ENCODE measurements at regions not wholly inside any gene's neighbourhood (a gene's known extent, or its start where the extent isn't known, plus 50 kb on each side); places are given as distances from the start of the nearest gene placed in this dataset.

- TF ChIP-seq BACH2 (CRISPR knock-in tag; IDR thresholded peaks at IDR 0.05; ENCODE audit: borderline replicate concordance) (no peak), ARNTL (CRISPR knock-in tag; IDR thresholded peaks at IDR 0.05; ENCODE audit: borderline replicate concordance, low read depth) (no peak), ESRRG (CRISPR knock-in tag; IDR thresholded peaks at IDR 0.05) (no peak), TCF4 (CRISPR knock-in tag; IDR thresholded peaks at IDR 0.05; ENCODE audit: borderline replicate concordance) (no peak), ZC3H10 (CRISPR knock-in tag; IDR thresholded peaks at IDR 0.05) (no peak), CSDC2 (CRISPR knock-in tag; IDR thresholded peaks at IDR 0.05) (no peak), ZFP30 (CRISPR knock-in tag; IDR thresholded peaks at IDR 0.05) (no peak), ISL1 (CRISPR knock-in tag; IDR thresholded peaks at IDR 0.05) (no peak), ZNF70 (CRISPR knock-in tag; IDR thresholded peaks at IDR 0.05) (no peak)
- TF ChIP-seq, protein P1, sequence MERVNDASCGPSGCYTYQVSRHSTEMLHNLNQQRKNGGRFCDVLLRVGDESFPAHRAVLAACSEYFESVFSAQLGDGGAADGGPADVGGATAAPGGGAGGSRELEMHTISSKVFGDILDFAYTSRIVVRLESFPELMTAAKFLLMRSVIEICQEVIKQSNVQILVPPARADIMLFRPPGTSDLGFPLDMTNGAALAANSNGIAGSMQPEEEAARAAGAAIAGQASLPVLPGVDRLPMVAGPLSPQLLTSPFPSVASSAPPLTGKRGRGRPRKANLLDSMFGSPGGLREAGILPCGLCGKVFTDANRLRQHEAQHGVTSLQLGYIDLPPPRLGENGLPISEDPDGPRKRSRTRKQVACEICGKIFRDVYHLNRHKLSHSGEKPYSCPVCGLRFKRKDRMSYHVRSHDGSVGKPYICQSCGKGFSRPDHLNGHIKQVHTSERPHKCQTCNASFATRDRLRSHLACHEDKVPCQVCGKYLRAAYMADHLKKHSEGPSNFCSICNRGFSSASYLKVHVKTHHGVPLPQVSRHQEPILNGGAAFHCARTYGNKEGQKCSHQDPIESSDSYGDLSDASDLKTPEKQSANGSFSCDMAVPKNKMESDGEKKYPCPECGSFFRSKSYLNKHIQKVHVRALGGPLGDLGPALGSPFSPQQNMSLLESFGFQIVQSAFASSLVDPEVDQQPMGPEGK (CRISPR knock-in tag; IDR thresholded peaks at IDR 0.05; ENCODE audit: borderline replicate concordance) = no peak
- TF ChIP-seq, protein P2, sequence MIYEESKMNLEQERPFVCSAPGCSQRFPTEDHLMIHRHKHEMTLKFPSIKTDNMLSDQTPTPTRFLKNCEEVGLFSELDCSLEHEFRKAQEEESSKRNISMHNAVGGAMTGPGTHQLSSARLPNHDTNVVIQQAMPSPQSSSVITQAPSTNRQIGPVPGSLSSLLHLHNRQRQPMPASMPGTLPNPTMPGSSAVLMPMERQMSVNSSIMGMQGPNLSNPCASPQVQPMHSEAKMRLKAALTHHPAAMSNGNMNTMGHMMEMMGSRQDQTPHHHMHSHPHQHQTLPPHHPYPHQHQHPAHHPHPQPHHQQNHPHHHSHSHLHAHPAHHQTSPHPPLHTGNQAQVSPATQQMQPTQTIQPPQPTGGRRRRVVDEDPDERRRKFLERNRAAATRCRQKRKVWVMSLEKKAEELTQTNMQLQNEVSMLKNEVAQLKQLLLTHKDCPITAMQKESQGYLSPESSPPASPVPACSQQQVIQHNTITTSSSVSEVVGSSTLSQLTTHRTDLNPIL (CRISPR knock-in tag; IDR thresholded peaks at IDR 0.05; ENCODE audit: low read depth) = no peak
These were observed 997.3 kb downstream of the REEP3 start for GRCh38 chr10:64518456-64518855.
